Epithelial cell of esophagus (primary cell): ENCODE measurements at regions not wholly inside any gene's neighbourhood (a gene's known extent, or its start where the extent isn't known, plus 50 kb on each side); places are given as distances from the start of the nearest gene placed in this dataset.
A peak's percentile ranks its signal among the peaks of the same experiment; 100 is the strongest.

Source experiments
- DNase-seq: peaks from one replicate; pipeline ENCODE4 v3.0.0; 2010; ENCODE audit warnings: low read depth
- H3K4me3 ChIP-seq: 2 replicates; pipeline ENCODE4 v1.5.1; 2011; ENCODE audit warnings: mild to moderate bottlenecking, low read length, control low read depth
- CTCF ChIP-seq: IDR thresholded peaks from 2 replicates; pipeline ENCODE4 v1.5.1; 2011; ENCODE audit warnings: low read depth, mild to moderate bottlenecking, low read length, control low read depth, inconsistent platforms; ENCODE audit not compliant: insufficient read depth; ENCODE audit errors: missing control alignments

- H3K4me3 ChIP-seq: no peak overlapping the region
- no peak for DNase-seq
Observed at GRCh38 chr2:43029186-43029585, 197.2 kb downstream of the ZFP36L2 start.

GRCh38 chr2:43028188-43028587 is 198.2 kb downstream of the ZFP36L2 start:
- DNase-seq: no peak
- no peak overlapping the region for H3K4me3 ChIP-seq
- TF ChIP-seq CTCF: no peak

More at GRCh38 chr2:43029186-43029585, 197.2 kb downstream of the ZFP36L2 start:
- TF ChIP-seq CTCF: no peak

GRCh38 chr2:43027097-43027873 is 199.1 kb downstream of the ZFP36L2 start:
- TF ChIP-seq CTCF: no peak
- H3K4me3 ChIP-seq: no peak overlapping the region
- DNase-seq: no peak

GRCh38 chr2:43026426-43027096 is 199.8 kb downstream of the ZFP36L2 start:
- no peak for TF ChIP-seq CTCF
- H3K4me3 ChIP-seq: no peak overlapping the region
- DNase-seq: no peak

GRCh38 chr2:43025709-43026295 is 200.6 kb downstream of the ZFP36L2 start:
- no peak for DNase-seq
- H3K4me3 ChIP-seq: no peak overlapping the region
- TF ChIP-seq CTCF: no peak

GRCh38 chr2:43024515-43025011 is 201.8 kb downstream of the ZFP36L2 start:
- TF ChIP-seq CTCF: peak; percentile 66
- no peak overlapping the region for H3K4me3 ChIP-seq
- DNase-seq: peak; percentile 53
